H9 (cell line): ENCODE measurements at regions not wholly inside any gene's neighbourhood (a gene's known extent, or its start where the extent isn't known, plus 50 kb on each side); places are given as distances from the start of the nearest gene placed in this dataset.

Experiments used
- DNase-seq: peaks from one replicate; pipeline ENCODE4 v3.0.0-alpha.2; 2017
- H2AFZ ChIP-seq: one replicate; pipeline ENCODE4 v1.6.1; 2013; ENCODE audit warnings: mild to moderate bottlenecking, low read length, control low read depth, moderate library complexity
- H2AK5ac ChIP-seq: 2 replicates; pipeline ENCODE4 v1.6.1; 2013; ENCODE audit warnings: low read length, control low read depth, mixed read lengths; ENCODE audit not compliant: insufficient read length
- H2BK120ac ChIP-seq: one replicate; pipeline ENCODE4 v1.6.1; 2013; ENCODE audit warnings: low read depth, mild to moderate bottlenecking, low read length, control low read depth, inconsistent platforms; ENCODE audit not compliant: poor library complexity, severe bottlenecking
- H2BK12ac ChIP-seq: 2 replicates; pipeline ENCODE4 v1.6.1; 2013; ENCODE audit warnings: low read length, control low read depth, mixed read lengths, low read depth; ENCODE audit not compliant: insufficient read length
- H2BK15ac ChIP-seq: 2 replicates; pipeline ENCODE4 v1.6.1; 2013; ENCODE audit warnings: low read depth, low read length, control low read depth
- H2BK20ac ChIP-seq: one replicate; pipeline ENCODE4 v1.6.1; 2013; ENCODE audit warnings: low read depth, mild to moderate bottlenecking, low read length, control low read depth, inconsistent platforms; ENCODE audit not compliant: poor library complexity, severe bottlenecking
- H2BK5ac ChIP-seq: 2 replicates; pipeline ENCODE4 v1.6.1; 2013; ENCODE audit warnings: low read length, control low read depth, mixed read lengths; ENCODE audit not compliant: insufficient read length
- H3K14ac ChIP-seq: 2 replicates; pipeline ENCODE4 v1.6.1; 2013; ENCODE audit warnings: low read length, control low read depth; ENCODE audit not compliant: insufficient read depth
- H3K18ac ChIP-seq: 2 replicates; pipeline ENCODE4 v1.6.1; 2013; ENCODE audit warnings: low read depth, mild to moderate bottlenecking, mixed read lengths, low read length, control low read depth; ENCODE audit not compliant: insufficient read length
- H3K23ac ChIP-seq: 2 replicates; pipeline ENCODE4 v1.6.1; 2013; ENCODE audit warnings: low read length, control low read depth, mixed read lengths, low read depth; ENCODE audit not compliant: insufficient read length
- H3K23me2 ChIP-seq: 2 replicates; pipeline ENCODE4 v1.6.1; 2013; ENCODE audit warnings: low read depth, mild to moderate bottlenecking, mixed read lengths, low read length, control low read depth; ENCODE audit not compliant: insufficient read length, poor library complexity, severe bottlenecking
- H3K27ac ChIP-seq: 2 replicates; pipeline ENCODE4 v1.5.1; 2013; ENCODE audit warnings: low read length, control low read depth, mixed read lengths, low read depth; ENCODE audit not compliant: insufficient read length
- H3K27me3 ChIP-seq: 2 replicates; pipeline ENCODE4 v1.6.1; 2013; ENCODE audit warnings: low read length, control low read depth, inconsistent platforms; ENCODE audit not compliant: insufficient read depth
- H3K4ac ChIP-seq: 2 replicates; pipeline ENCODE4 v1.6.1; 2013; ENCODE audit warnings: low read depth, mild to moderate bottlenecking, control low read depth, inconsistent platforms, low read length, moderate library complexity
- H3K4me1 ChIP-seq: 2 replicates; pipeline ENCODE4 v1.6.1; 2013; ENCODE audit warnings: low read length, control low read depth, inconsistent platforms; ENCODE audit not compliant: insufficient read depth
- H3K4me2 ChIP-seq: 2 replicates; pipeline ENCODE4 v1.6.1; 2013; ENCODE audit warnings: low read length, control low read depth, mixed read lengths; ENCODE audit not compliant: insufficient read length, insufficient read depth
- H3K56ac ChIP-seq: 2 replicates; pipeline ENCODE4 v1.6.1; 2013; ENCODE audit warnings: low read depth, mild to moderate bottlenecking, mixed read lengths, low read length, control low read depth; ENCODE audit not compliant: insufficient read length
- H3K79me1 ChIP-seq: 2 replicates; pipeline ENCODE4 v1.6.1; 2013; ENCODE audit warnings: low read depth, mild to moderate bottlenecking, moderate library complexity, low read length, control low read depth, inconsistent platforms; ENCODE audit not compliant: insufficient read depth, poor library complexity, severe bottlenecking
- H3K79me2 ChIP-seq: 2 replicates; pipeline ENCODE4 v1.6.1; 2013; ENCODE audit warnings: low read length, control low read depth, inconsistent platforms; ENCODE audit not compliant: insufficient read depth
- H3K9ac ChIP-seq: 2 replicates; pipeline ENCODE4 v1.6.1; 2013; ENCODE audit warnings: low read length, control low read depth, mixed read lengths; ENCODE audit not compliant: insufficient read length; ENCODE audit errors: extremely low read depth
- H3K9me3 ChIP-seq: one replicate; pipeline ENCODE4 v1.6.1; 2013; ENCODE audit warnings: low read depth, low read length, inconsistent platforms; ENCODE audit not compliant: control insufficient read depth
- H3T11ph ChIP-seq: one replicate; pipeline ENCODE4 v1.6.1; 2013; ENCODE audit warnings: mild to moderate bottlenecking, low read length, control low read depth, inconsistent platforms
- H4K20me1 ChIP-seq: one replicate; pipeline ENCODE4 v1.6.1; 2013; ENCODE audit not compliant: control insufficient read depth, insufficient read length, insufficient read depth
- H4K5ac ChIP-seq: 2 replicates; pipeline ENCODE4 v1.6.1; 2013; ENCODE audit warnings: low read depth, mild to moderate bottlenecking, mixed read lengths, low read length, control low read depth; ENCODE audit not compliant: insufficient read length
- H4K8ac ChIP-seq: replicated peaks from 2 replicates; pipeline ENCODE4 v1.6.1; 2013; ENCODE audit warnings: low read length, control low read depth, mixed read lengths, low read depth; ENCODE audit not compliant: insufficient read length
- H4K91ac ChIP-seq: 2 replicates; pipeline ENCODE4 v1.6.1; 2013; ENCODE audit warnings: low read depth, mild to moderate bottlenecking, moderate library complexity, mixed read lengths, low read length, control low read depth; ENCODE audit not compliant: insufficient read length
- H3K27ac Mint-ChIP-seq, 3 experiments: 2 replicates in 2 of 3; 3 replicates in 1 of 3; pipeline ENCODE4 v1.8.0; 2020 to 2021; ENCODE audit warnings: mixed read lengths in 3 of 3, mild to moderate bottlenecking in 1 of 3, moderate library complexity in 1 of 3
- H3K27me3 Mint-ChIP-seq: 2 replicates; pipeline ENCODE4 v1.8.0; 2021; ENCODE audit warnings: low read depth, mild to moderate bottlenecking, moderate library complexity, mixed read lengths
- H3K36me3 Mint-ChIP-seq, 3 experiments: 2 replicates in 2 of 3; 3 replicates in 1 of 3; pipeline ENCODE4 v1.8.0; 2020 to 2021; ENCODE audit warnings: low read depth in 3 of 3, mixed read lengths in 3 of 3; ENCODE audit not compliant: insufficient read depth in 1 of 3
- H3K4me1 Mint-ChIP-seq, 2 experiments: 2 replicates each; pipeline ENCODE4 v1.8.0; 2020; ENCODE audit warnings: mixed read lengths in 2 of 2
- H3K4me3 Mint-ChIP-seq, 2 experiments: 2 replicates in 1 of 2; 3 replicates in 1 of 2; pipeline ENCODE4 v1.8.0; 2020 to 2021; ENCODE audit warnings: mild to moderate bottlenecking in 2 of 2, mixed read lengths in 2 of 2, moderate library complexity in 1 of 2
- H3K9me3 Mint-ChIP-seq, 2 experiments: 2 replicates in 1 of 2; 3 replicates in 1 of 2; pipeline ENCODE4 v1.8.0; 2020; ENCODE audit warnings: mild to moderate bottlenecking in 2 of 2, mixed read lengths in 2 of 2, moderate library complexity in 1 of 2
- CTCF ChIP-seq: fragments of 200-600 bp; sonication (generic); conservative IDR thresholded peaks from 3 replicates; pipeline ENCODE4 v1.8.0; 2021; ENCODE audit warnings: antibody characterized with exemption, mild to moderate bottlenecking
- WGBS: extraction: QIAGEN DNeasy Blood & Tissue Kit; methylation state at CpG from one replicate; pipeline ENCODE4 v1.1.7; 2013; ENCODE audit warnings: missing lambda C conversion rate, low lambda C conversion rate, mixed read lengths; ENCODE audit not compliant: insufficient read length; ENCODE audit errors: extremely low coverage; 5-methylcytosine and 5-hydroxymethylcytosine counted together

DNA sequence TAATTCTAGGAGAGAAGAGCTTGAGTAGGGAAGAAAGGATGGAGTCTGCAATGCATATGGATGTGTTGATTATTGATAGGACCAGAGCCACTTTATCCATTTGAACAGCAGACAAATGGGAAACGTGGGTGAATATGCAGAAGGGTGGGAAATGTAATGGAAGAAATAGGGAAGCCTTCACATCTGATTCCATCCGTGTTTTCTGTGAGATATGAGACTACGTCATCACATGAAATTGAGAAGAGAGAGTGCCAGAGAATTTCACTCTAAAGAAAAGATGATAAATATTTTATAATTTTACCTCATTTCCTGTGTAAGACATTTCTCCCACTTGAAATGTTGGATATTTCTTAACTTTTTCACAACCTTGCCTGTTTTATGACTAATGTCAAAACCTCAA lies 788.4 kb upstream of the FAM98A start:
- Histone ChIP-seq H3K4me1 (no peaks in the 10 kb centered on the region), H2BK5ac (no peak overlapping the region), H3K23ac (no peak overlapping the region), H3K79me2 (no peaks in the 10 kb centered on the region), H2BK15ac (no peak overlapping the region), H3K23me2 (no peaks in the 10 kb centered on the region), H3K4ac (no peak overlapping the region), H4K20me1 (no peaks in the 10 kb centered on the region), H3K27ac (no peak overlapping the region), H3K4me2 (no peak overlapping the region), H2BK20ac (no peak overlapping the region), H3K27me3 (no peaks in the 10 kb centered on the region), H2AK5ac (no peak overlapping the region), H4K91ac (no peak overlapping the region), H3T11ph (no peak overlapping the region), H3K79me1 (no peaks in the 10 kb centered on the region), H2BK12ac (no peak overlapping the region), H2BK120ac (no peak overlapping the region), H3K9ac (no peak overlapping the region), H3K9me3 (no peaks in the 10 kb centered on the region), H4K8ac (no peak overlapping the region), H4K5ac (no peak overlapping the region), H3K14ac (no peak overlapping the region), H3K18ac (no peak overlapping the region), H3K56ac (no peak overlapping the region), H2AFZ (no peak overlapping the region)
- TF ChIP-seq CTCF: no peak
- WGBS: no CpG with 5 or more reads among the region's 3 CpGs
- no peak overlapping the region for H3K4me3 Mint-ChIP-seq
- no peaks in the 10 kb centered on the region for H3K36me3 Mint-ChIP-seq
- H3K27ac Mint-ChIP-seq: no peak overlapping the region
- H3K4me1 Mint-ChIP-seq: peaks cover 6 to 10% of the 10 kb centered on the region in 2 experiments
- DNase-seq: no peak
- no peaks in the 10 kb centered on the region for H3K27me3 Mint-ChIP-seq
- H3K9me3 Mint-ChIP-seq: peaks cover 0 to 2% of the 10 kb centered on the region in 2 experiments; a peak in 2 of 5 replicates
